ENCODE measurements at regions not wholly inside any gene's neighbourhood (a gene's known extent, or its start where the extent isn't known, plus 50 kb on each side); places are given as distances from the start of the nearest gene placed in this dataset.

DNA sequence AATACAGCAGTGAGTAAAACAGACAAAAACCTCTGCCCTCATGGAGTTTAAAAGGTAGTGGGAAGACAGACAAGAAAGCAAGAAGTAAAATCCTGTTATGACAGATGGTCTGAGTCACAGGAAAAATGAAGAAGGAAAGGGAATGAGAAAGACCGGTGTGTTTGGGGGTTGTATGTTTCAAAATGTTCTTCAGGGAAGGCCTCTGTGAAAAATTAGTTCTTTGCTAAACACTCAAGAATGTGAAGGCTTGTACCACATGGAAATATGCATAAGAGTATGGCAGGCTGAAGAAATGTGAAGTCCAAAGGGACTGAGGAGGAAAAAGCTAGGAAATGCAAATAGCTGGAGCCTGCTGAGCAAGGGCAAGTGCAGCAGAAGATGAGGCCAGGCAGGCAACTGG is 315.9 kb upstream of the SEMA3A start:
- no peaks in the 10 kb centered on the region for H3K27me3 ChIP-seq (ENCODE audit: low read depth, low read length)
- H3K36me3 ChIP-seq (replicated peaks; ENCODE audit: low read depth, low read length), result no peaks in the 10 kb centered on the region
- no peak for TF ChIP-seq EZH2phosphoT487 (IDR thresholded peaks at IDR 0.05; ENCODE audit: low read depth)
- TF ChIP-seq, protein P1, sequence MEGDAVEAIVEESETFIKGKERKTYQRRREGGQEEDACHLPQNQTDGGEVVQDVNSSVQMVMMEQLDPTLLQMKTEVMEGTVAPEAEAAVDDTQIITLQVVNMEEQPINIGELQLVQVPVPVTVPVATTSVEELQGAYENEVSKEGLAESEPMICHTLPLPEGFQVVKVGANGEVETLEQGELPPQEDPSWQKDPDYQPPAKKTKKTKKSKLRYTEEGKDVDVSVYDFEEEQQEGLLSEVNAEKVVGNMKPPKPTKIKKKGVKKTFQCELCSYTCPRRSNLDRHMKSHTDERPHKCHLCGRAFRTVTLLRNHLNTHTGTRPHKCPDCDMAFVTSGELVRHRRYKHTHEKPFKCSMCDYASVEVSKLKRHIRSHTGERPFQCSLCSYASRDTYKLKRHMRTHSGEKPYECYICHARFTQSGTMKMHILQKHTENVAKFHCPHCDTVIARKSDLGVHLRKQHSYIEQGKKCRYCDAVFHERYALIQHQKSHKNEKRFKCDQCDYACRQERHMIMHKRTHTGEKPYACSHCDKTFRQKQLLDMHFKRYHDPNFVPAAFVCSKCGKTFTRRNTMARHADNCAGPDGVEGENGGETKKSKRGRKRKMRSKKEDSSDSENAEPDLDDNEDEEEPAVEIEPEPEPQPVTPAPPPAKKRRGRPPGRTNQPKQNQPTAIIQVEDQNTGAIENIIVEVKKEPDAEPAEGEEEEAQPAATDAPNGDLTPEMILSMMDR (IDR thresholded peaks at IDR 0.05; ENCODE audit: low read depth, low read length), result no peak
- H3K79me2 ChIP-seq (ENCODE audit: low read length), result no peaks in the 10 kb centered on the region
- peaks cover 8% of the 10 kb centered on the region for H3K4me1 ChIP-seq (ENCODE audit: low read length)
- H3K4me2 ChIP-seq (ENCODE audit: low read length), result no peak overlapping the region
- H4K20me1 ChIP-seq (ENCODE audit: insufficient read depth, low read length), result no peaks in the 10 kb centered on the region
- H3K9me3 ChIP-seq (ENCODE audit: insufficient read depth, low read length), result no peaks in the 10 kb centered on the region
- H2AFZ ChIP-seq (ENCODE audit: low read depth, low read length), result no peak overlapping the region
- H3K4me3 ChIP-seq (ENCODE audit: low read length), result no peak overlapping the region
- no peak overlapping the region for H3K27ac ChIP-seq (ENCODE audit: low read length)
- H3K9ac ChIP-seq (ENCODE audit: low read length), result no peak overlapping the region

GRCh38 chr7:84509522-84509921 is 314.9 kb upstream of the SEMA3A start:
- Histone ChIP-seq H2AFZ (ENCODE audit: low read depth, low read length) (no peak overlapping the region), H4K20me1 (ENCODE audit: insufficient read depth, low read length) (no peaks in the 10 kb centered on the region), H3K4me3 (ENCODE audit: low read length) (no peak overlapping the region), H3K4me1 (ENCODE audit: low read length) (peaks cover 8% of the 10 kb centered on the region), H3K4me2 (ENCODE audit: low read length) (no peak overlapping the region), H3K9me3 (ENCODE audit: insufficient read depth, low read length) (no peaks in the 10 kb centered on the region), H3K9ac (ENCODE audit: low read length) (no peak overlapping the region), H3K27me3 (ENCODE audit: low read depth, low read length) (no peaks in the 10 kb centered on the region), H3K27ac (ENCODE audit: low read length) (no peak overlapping the region), H3K79me2 (ENCODE audit: low read length) (no peaks in the 10 kb centered on the region), H3K36me3 (replicated peaks; ENCODE audit: low read depth, low read length) (no peaks in the 10 kb centered on the region)
- no peak for TF ChIP-seq EZH2phosphoT487 (IDR thresholded peaks at IDR 0.05; ENCODE audit: low read depth)
- TF ChIP-seq, protein P1 (IDR thresholded peaks at IDR 0.05; ENCODE audit: low read depth, low read length), result no peak

- H3K9me3 ChIP-seq (ENCODE audit: insufficient read depth, low read length), result no peaks in the 10 kb centered on the region
- H3K79me2 ChIP-seq (ENCODE audit: low read length), result no peaks in the 10 kb centered on the region
- H3K27me3 ChIP-seq (ENCODE audit: low read depth, low read length), result no peaks in the 10 kb centered on the region
- no peak overlapping the region for H3K4me2 ChIP-seq (ENCODE audit: low read length)
- H3K9ac ChIP-seq (ENCODE audit: low read length), result no peak overlapping the region
- peaks cover 8% of the 10 kb centered on the region for H3K4me1 ChIP-seq (ENCODE audit: low read length)
- no peaks in the 10 kb centered on the region for H4K20me1 ChIP-seq (ENCODE audit: insufficient read depth, low read length)
- H3K27ac ChIP-seq (ENCODE audit: low read length), result no peak overlapping the region
- no peak overlapping the region for H3K4me3 ChIP-seq (ENCODE audit: low read length)
- no peak overlapping the region for H2AFZ ChIP-seq (ENCODE audit: low read depth, low read length)
- no peaks in the 10 kb centered on the region for H3K36me3 ChIP-seq (replicated peaks; ENCODE audit: low read depth, low read length)
- no peak for TF ChIP-seq EZH2phosphoT487 (IDR thresholded peaks at IDR 0.05; ENCODE audit: low read depth)
- TF ChIP-seq, protein P1 (IDR thresholded peaks at IDR 0.05; ENCODE audit: low read depth, low read length), result no peak
These were observed 314.0 kb upstream of the SEMA3A start for GRCh38 chr7:84508606-84509005.

- H3K4me2 ChIP-seq (ENCODE audit: low read length), result no peak overlapping the region
- no peaks in the 10 kb centered on the region for H3K9me3 ChIP-seq (ENCODE audit: insufficient read depth, low read length)
- H3K27me3 ChIP-seq (ENCODE audit: low read depth, low read length), result no peaks in the 10 kb centered on the region
- H4K20me1 ChIP-seq (ENCODE audit: insufficient read depth, low read length), result no peaks in the 10 kb centered on the region
- H3K27ac ChIP-seq (ENCODE audit: low read length), result no peak overlapping the region
- no peaks in the 10 kb centered on the region for H3K36me3 ChIP-seq (replicated peaks; ENCODE audit: low read depth, low read length)
- H3K4me3 ChIP-seq (ENCODE audit: low read length), result no peak overlapping the region
- TF ChIP-seq EZH2phosphoT487 (IDR thresholded peaks at IDR 0.05; ENCODE audit: low read depth), result no peak
- TF ChIP-seq, protein P1 (IDR thresholded peaks at IDR 0.05; ENCODE audit: low read depth, low read length), result no peak
- H3K79me2 ChIP-seq (ENCODE audit: low read length), result no peaks in the 10 kb centered on the region
- no peak overlapping the region for H3K9ac ChIP-seq (ENCODE audit: low read length)
- no peak overlapping the region for H2AFZ ChIP-seq (ENCODE audit: low read depth, low read length)
- H3K4me1 ChIP-seq (ENCODE audit: low read length), result peaks cover 8% of the 10 kb centered on the region
These were observed 312.9 kb upstream of the SEMA3A start for GRCh38 chr7:84507529-84507928.

Data from OCI-LY3 (cell line).